GM18517 (cell line): ENCODE measurements at regions not wholly inside any gene's neighbourhood (a gene's known extent, or its start where the extent isn't known, plus 50 kb on each side); places are given as distances from the start of the nearest gene placed in this dataset.
"Not testable (repeated sequence)": the region's sequence is repeated elsewhere in the genome, so short reads cannot be mapped to it uniquely, and the experiment has no call there.

ENCODE experiments used
- ATAC-seq: cut with Tn5 transposase; IDR thresholded peaks from one replicate; pipeline ENCODE4 v1.9.1; 2021; ENCODE audit warnings: mild to moderate bottlenecking, moderate library complexity; ENCODE audit not compliant: unreplicated experiment

GRCh38 chr4:14338585-14339265 is 663.6 kb upstream of the CPEB2 start:
- ATAC-seq, result no peak

GRCh38 chr4:14339715-14340114 is 662.6 kb upstream of the CPEB2 start:
- no peak for ATAC-seq

- ATAC-seq, result no peak
These were observed 662.0 kb upstream of the CPEB2 start for GRCh38 chr4:14340321-14340720.

- no peak for ATAC-seq
These were observed 658.3 kb upstream of the CPEB2 start for GRCh38 chr4:14343961-14344360.

GRCh38 chr4:14345356-14345775 is 656.9 kb upstream of the CPEB2 start:
- no peak for ATAC-seq

GRCh38 chr4:14347526-14347925 is 654.8 kb upstream of the CPEB2 start:
- ATAC-seq, result no peak

- no peak for ATAC-seq
These were observed 653.8 kb upstream of the CPEB2 start for GRCh38 chr4:14348506-14348905.

GRCh38 chr4:14358544-14359160 is 643.6 kb upstream of the CPEB2 start:
- ATAC-seq, result not testable (repeated sequence)

GRCh38 chr4:14359991-14360390 is 642.3 kb upstream of the CPEB2 start:
- no peak for ATAC-seq

- no peak for ATAC-seq
These were observed 641.2 kb upstream of the CPEB2 start for GRCh38 chr4:14361084-14361483.

GRCh38 chr4:14362385-14362784 is 639.9 kb upstream of the CPEB2 start:
- no peak for ATAC-seq

- ATAC-seq, result no peak
These were observed 637.2 kb upstream of the CPEB2 start for GRCh38 chr4:14364953-14365536.

- ATAC-seq, result no peak
These were observed 633.9 kb upstream of the CPEB2 start for GRCh38 chr4:14368391-14368790.

GRCh38 chr4:14371131-14371530 is 631.1 kb upstream of the CPEB2 start:
- no peak for ATAC-seq

GRCh38 chr4:14375816-14376215 is 626.5 kb upstream of the CPEB2 start:
- no peak for ATAC-seq

- no peak for ATAC-seq
These were observed 623.1 kb upstream of the CPEB2 start for GRCh38 chr4:14379183-14379582.

- ATAC-seq, result no peak
These were observed 618.6 kb upstream of the CPEB2 start for GRCh38 chr4:14383652-14384051.

GRCh38 chr4:14384824-14385223 is 617.5 kb upstream of the CPEB2 start:
- ATAC-seq, result no peak

- ATAC-seq, result no peak
These were observed 616.1 kb upstream of the CPEB2 start for GRCh38 chr4:14386196-14386595.

GRCh38 chr4:14387647-14388046 is 614.6 kb upstream of the CPEB2 start:
- no peak for ATAC-seq

GRCh38 chr4:14392378-14392777 is 609.9 kb upstream of the CPEB2 start:
- no peak for ATAC-seq

GRCh38 chr4:14396183-14396582 is 606.1 kb upstream of the CPEB2 start:
- ATAC-seq, result no peak
